Body of pancreas (tissue), 4 donors: ENCODE measurements at regions not wholly inside any gene's neighbourhood (a gene's known extent, or its start where the extent isn't known, plus 50 kb on each side); places are given as distances from the start of the nearest gene placed in this dataset.
A peak's percentile ranks its signal among the peaks of the same experiment; 100 is the strongest.

Experiments used
- CTCF ChIP-seq, 7 experiments: fragments of 450-650 bp in 4 of 7; fragments of 200-600 bp in 3 of 7; sonication (generic) in 3 of 7; IDR thresholded peaks; one replicate each; pipeline ENCODE4 v1.5.1; 2016 to 2019; ENCODE audit warnings: antibody characterized with exemption in 7 of 7
- POLR2A ChIP-seq, 3 donors: fragments of 450-650 bp; IDR thresholded peaks; one replicate each; pipeline ENCODE4 v1.6.1; 2016; ENCODE audit warnings: antibody characterized with exemption in 3 of 3, mild to moderate bottlenecking in 2 of 3

- TF ChIP-seq POLR2A (IDR thresholded peaks at IDR 0.05) (no peak), CTCF (IDR thresholded peaks at IDR 0.05) (peak in 1 of 7 experiments; percentile 11)
Observed at GRCh38 chr20:55057779-55058415, 582.5 kb downstream of the DOK5 start.
